Mammary epithelial cell (primary cell): ENCODE measurements at regions not wholly inside any gene's neighbourhood (a gene's known extent, or its start where the extent isn't known, plus 50 kb on each side); places are given as distances from the start of the nearest gene placed in this dataset.

Source experiments
- EZH2 ChIP-seq: IDR thresholded peaks from 2 replicates; pipeline ENCODE4 v1.6.1; 2012; ENCODE audit warnings: low read length, inconsistent platforms, borderline replicate concordance
- TF ChIP-seq, protein P1 (sequence below), 2 donors: IDR thresholded peaks in 1 of 2; conservative IDR thresholded peaks in 1 of 2; 2 replicates each; pipeline ENCODE4 v1.5.1; 2011 to 2012; ENCODE audit warnings: inconsistent platforms in 2 of 2, low read length in 2 of 2, mild to moderate bottlenecking in 2 of 2, control low read depth in 1 of 2, low read depth in 1 of 2; ENCODE audit not compliant: insufficient read depth in 1 of 2; ENCODE audit errors: extremely low read depth in 1 of 2

GRCh38 chr2:146537477-146537876, 1307.4 kb upstream of the ACVR2A start:
- TF ChIP-seq, protein P1, sequence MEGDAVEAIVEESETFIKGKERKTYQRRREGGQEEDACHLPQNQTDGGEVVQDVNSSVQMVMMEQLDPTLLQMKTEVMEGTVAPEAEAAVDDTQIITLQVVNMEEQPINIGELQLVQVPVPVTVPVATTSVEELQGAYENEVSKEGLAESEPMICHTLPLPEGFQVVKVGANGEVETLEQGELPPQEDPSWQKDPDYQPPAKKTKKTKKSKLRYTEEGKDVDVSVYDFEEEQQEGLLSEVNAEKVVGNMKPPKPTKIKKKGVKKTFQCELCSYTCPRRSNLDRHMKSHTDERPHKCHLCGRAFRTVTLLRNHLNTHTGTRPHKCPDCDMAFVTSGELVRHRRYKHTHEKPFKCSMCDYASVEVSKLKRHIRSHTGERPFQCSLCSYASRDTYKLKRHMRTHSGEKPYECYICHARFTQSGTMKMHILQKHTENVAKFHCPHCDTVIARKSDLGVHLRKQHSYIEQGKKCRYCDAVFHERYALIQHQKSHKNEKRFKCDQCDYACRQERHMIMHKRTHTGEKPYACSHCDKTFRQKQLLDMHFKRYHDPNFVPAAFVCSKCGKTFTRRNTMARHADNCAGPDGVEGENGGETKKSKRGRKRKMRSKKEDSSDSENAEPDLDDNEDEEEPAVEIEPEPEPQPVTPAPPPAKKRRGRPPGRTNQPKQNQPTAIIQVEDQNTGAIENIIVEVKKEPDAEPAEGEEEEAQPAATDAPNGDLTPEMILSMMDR (conservative IDR thresholded peaks at IDR 0.05 in 1 of 2, IDR thresholded peaks at IDR 0.05 in 1 of 2; ENCODE audit: extremely low read depth in 1 of 2, insufficient read depth in 1 of 2, low read depth in 1 of 2, low read length in 2 of 2) = no peak
- TF ChIP-seq EZH2 = no peak
